H7 (cell line): ENCODE measurements at regions not wholly inside any gene's neighbourhood (a gene's known extent, or its start where the extent isn't known, plus 50 kb on each side); places are given as distances from the start of the nearest gene placed in this dataset.
"Not testable (repeated sequence)": the region's sequence is repeated elsewhere in the genome, so short reads cannot be mapped to it uniquely, and the experiment has no call there.

Source experiments
- DNase-seq: peaks from one replicate; pipeline ENCODE4 v3.0.0; 2012
- H3K27me3 ChIP-seq: 2 replicates; pipeline ENCODE4 v1.6.0; 2011; ENCODE audit warnings: mild to moderate bottlenecking, low read length; ENCODE audit not compliant: control insufficient read depth, insufficient read depth
- H3K36me3 ChIP-seq: replicated peaks from 2 replicates; pipeline ENCODE4 v1.5.1; 2011; ENCODE audit warnings: low read length; ENCODE audit not compliant: control insufficient read depth, insufficient read depth
- H3K4me3 ChIP-seq: 2 replicates; pipeline ENCODE4 v1.5.1; 2011; ENCODE audit warnings: low read depth, mild to moderate bottlenecking, control low read depth, low read length, moderate library complexity; ENCODE audit not compliant: insufficient read depth

- no peaks in the 10 kb centered on the region for H3K27me3 ChIP-seq
- no peaks in the 10 kb centered on the region for H3K36me3 ChIP-seq
- H3K4me3 ChIP-seq: no peak overlapping the region
- DNase-seq: no peak
These were observed 564.6 kb downstream of the C12orf50 start for GRCh38 chr12:87464565-87464964.

DNA sequence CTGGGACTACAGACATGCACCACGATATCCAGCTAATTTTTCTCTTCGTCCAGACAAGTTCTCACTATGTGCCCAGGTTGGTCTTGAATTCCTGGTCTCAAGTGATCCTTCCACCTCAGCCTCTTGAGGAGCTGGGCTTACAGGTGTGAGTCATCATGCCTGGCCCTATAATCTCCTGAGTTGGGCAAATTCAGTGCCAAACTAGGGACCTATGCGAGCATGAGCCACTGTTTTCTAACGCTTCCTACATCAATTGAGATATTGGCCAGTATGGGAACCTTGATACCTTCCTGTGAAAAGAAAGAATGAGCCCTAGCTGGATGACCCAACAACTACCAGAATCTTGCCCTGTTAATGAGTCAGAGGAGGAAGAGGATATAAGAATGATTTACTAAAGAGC, 585.2 kb downstream of the C12orf50 start:
- Histone ChIP-seq H3K4me3 (no peak overlapping the region), H3K27me3 (no peaks in the 10 kb centered on the region), H3K36me3 (no peaks in the 10 kb centered on the region)
- no peak for DNase-seq

DNA sequence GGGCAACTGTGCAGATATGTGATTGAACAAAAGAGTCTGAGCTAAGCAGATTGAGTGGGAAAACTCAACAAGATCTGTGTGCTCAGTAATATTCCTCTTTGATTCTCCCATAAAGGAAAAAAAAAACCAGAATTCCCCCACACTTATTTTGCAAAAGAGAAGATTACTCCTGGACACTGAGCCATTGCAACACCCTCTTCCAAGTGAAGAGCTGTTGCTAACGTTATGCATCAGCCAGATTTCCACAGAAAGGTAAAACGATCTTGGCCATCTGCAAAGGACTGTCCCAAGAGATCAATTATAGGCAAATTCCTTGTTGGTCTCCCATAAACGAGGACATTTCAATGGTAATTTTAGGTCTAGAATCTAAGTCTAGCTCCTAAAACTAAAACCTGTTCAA, 587.7 kb downstream of the C12orf50 start:
- Histone ChIP-seq H3K36me3 (no peaks in the 10 kb centered on the region), H3K27me3 (no peaks in the 10 kb centered on the region), H3K4me3 (no peak overlapping the region)
- DNase-seq: no peak

DNA sequence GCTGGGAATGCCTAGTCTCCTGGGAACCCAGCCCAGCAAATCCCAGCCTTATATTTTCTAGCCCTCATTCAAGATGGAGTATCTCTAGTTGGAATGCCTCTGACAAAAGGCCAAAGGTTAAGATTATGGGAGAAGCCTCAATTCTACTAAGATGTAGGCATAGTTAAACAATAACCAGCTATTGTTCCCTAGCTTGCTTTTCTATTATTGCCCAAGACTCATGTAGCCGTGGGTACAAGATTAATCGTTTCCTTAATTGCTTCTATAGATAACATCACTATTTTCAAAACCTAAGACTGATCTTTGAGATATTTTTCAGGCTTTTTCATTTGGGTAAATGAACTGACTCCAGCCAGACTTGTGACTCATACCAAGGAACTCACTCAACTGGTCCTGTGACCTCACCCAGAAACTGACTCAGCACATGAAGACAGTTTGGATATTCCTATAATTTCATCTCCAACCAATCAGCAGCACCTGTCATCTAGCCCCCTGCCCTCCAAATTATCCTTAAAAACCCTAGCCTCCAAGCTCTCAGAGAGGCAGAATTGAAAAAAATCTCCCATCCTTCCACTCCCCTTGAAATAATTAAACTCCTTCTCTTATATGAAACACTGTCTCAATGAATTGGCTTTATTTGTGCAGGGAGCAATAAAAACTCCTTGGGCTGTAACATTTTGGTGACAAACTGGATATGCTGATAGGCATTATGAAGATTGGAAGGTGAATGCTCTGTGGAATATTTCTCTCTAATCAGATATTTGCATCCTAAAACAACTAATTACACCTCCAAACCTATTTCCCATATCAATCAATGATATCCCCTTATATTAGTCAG, 589.0 kb downstream of the C12orf50 start:
- DNase-seq: no peak
- no peak overlapping the region for H3K4me3 ChIP-seq
- H3K27me3 ChIP-seq: no peaks in the 10 kb centered on the region
- no peaks in the 10 kb centered on the region for H3K36me3 ChIP-seq

- no peaks in the 10 kb centered on the region for H3K36me3 ChIP-seq
- DNase-seq: no peak
- no peaks in the 10 kb centered on the region for H3K27me3 ChIP-seq
- H3K4me3 ChIP-seq: no peak overlapping the region
These were observed 598.8 kb downstream of the C12orf50 start for GRCh38 chr12:87430444-87430843.

GRCh38 chr12:87428701-87429277, 600.4 kb downstream of the C12orf50 start:
- no peak overlapping the region for H3K4me3 ChIP-seq
- H3K36me3 ChIP-seq: no peaks in the 10 kb centered on the region
- no peaks in the 10 kb centered on the region for H3K27me3 ChIP-seq
- no peak for DNase-seq

GRCh38 chr12:87427770-87428169, 601.4 kb downstream of the C12orf50 start:
- H3K36me3 ChIP-seq: no peaks in the 10 kb centered on the region
- no peaks in the 10 kb centered on the region for H3K27me3 ChIP-seq
- DNase-seq: no peak
- H3K4me3 ChIP-seq: no peak overlapping the region

DNA sequence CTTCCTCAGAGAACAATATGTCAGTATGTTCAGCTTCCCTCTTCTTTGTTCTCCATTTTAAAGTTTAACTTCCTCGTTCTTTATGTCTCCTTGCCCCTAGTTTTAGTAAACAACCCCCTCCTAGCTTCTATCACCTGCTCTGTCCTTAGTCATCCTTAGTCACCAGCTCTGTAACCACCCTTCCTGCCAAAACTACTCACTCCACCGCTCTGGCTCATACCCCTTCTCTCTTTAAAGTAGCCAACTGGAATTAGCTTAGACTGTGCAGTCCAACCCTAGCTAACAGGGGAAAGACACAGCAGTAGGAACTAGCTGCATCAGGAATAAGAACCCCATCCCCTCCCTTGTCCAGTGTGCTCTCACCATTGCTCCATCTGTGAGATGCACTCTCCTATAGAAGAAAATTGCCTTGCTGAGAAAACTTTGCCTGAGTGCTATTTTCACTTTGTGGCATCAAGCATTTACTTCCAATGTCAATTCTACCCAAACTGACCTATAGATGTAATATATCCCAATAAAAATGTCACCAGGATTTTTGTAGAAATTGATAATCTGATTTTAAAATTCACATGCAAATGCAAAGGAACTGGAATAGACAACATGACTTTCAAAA, 603.2 kb downstream of the C12orf50 start:
- Histone ChIP-seq H3K27me3 (no peaks in the 10 kb centered on the region), H3K4me3 (no peak overlapping the region), H3K36me3 (no peaks in the 10 kb centered on the region)
- no peak for DNase-seq

- H3K4me3 ChIP-seq, DNase-seq, H3K36me3 ChIP-seq, H3K27me3 ChIP-seq: not testable (repeated sequence)
These were observed 608.0 kb downstream of the C12orf50 start for GRCh38 chr12:87421233-87421632.

- H3K27me3 ChIP-seq: no peaks in the 10 kb centered on the region
- H3K36me3 ChIP-seq: no peaks in the 10 kb centered on the region
- no peak overlapping the region for H3K4me3 ChIP-seq
- DNase-seq: no peak
These were observed 615.4 kb downstream of the C12orf50 start for GRCh38 chr12:87413784-87414183.

DNA sequence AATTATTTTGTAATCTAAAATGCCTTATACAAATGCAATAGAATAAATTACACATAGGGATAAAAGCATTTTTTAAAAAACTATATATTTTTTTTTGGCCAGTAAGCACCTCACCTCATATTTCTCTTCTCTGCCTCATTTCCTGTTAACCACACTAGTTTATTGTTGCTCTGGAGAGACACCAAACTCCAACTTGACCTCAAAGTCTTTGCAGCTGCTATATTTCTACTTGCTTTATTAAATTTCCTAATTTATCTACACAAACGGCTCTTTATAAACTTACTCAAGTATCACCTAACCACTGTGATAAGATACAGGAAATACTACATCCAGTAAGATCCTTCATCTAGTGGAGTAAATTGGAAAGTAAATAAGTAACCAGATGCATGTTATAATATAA, 622.3 kb downstream of the C12orf50 start:
- no peaks in the 10 kb centered on the region for H3K27me3 ChIP-seq
- no peak for DNase-seq
- no peaks in the 10 kb centered on the region for H3K36me3 ChIP-seq
- no peak overlapping the region for H3K4me3 ChIP-seq

GRCh38 chr12:87405918-87406317, 623.3 kb downstream of the C12orf50 start:
- no peak overlapping the region for H3K4me3 ChIP-seq
- H3K36me3 ChIP-seq: no peaks in the 10 kb centered on the region
- DNase-seq: no peak
- H3K27me3 ChIP-seq: no peaks in the 10 kb centered on the region

- not testable (repeated sequence) for H3K4me3 ChIP-seq, H3K27me3 ChIP-seq, DNase-seq, H3K36me3 ChIP-seq
These were observed 635.0 kb downstream of the C12orf50 start for GRCh38 chr12:87394168-87394567.

DNA sequence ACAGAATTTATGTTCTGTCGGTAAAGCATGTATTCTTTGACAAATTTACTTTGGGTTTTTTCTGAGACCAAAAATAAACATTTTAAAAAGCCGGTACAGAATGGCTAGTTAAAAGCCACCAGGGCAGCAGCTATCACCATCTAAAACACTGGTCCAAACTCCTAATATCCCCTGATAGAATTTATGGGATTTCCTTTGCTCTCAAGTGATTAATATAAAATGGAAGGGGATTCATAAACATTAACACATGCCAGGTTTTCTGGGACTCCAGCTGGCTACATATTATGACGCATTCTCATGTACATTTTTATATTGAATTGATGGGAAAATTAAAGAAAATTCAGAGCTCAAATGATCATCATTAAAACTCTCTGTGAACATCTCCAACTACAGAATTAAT, 640.8 kb downstream of the C12orf50 start:
- Histone ChIP-seq H3K4me3 (no peak overlapping the region), H3K36me3 (no peaks in the 10 kb centered on the region), H3K27me3 (no peaks in the 10 kb centered on the region)
- DNase-seq: no peak

DNA sequence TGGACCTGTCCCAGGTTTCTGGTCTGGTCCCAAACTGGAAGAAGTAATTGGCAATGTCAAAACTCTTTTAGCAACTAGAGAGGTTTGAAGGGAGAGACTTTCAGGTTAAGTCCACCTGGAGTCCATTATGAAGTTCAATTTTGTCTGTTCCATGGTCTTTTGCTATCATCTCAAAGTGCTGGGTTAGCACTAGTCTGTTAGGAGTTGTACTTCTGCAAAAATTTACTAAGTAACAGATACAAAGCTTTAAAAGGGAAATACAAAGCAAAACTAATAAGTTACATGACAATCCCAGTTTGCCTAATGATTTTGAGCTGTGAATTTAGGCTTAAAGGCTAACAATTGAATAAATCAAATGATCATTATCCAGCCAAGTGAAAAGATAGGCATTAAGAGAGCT, 643.9 kb downstream of the C12orf50 start:
- H3K4me3 ChIP-seq: no peak overlapping the region
- no peaks in the 10 kb centered on the region for H3K36me3 ChIP-seq
- H3K27me3 ChIP-seq: no peaks in the 10 kb centered on the region
- no peak for DNase-seq
